HG02943 (cell line): ENCODE measurements at regions not wholly inside any gene's neighbourhood (a gene's known extent, or its start where the extent isn't known, plus 50 kb on each side); places are given as distances from the start of the nearest gene placed in this dataset.

ENCODE experiments used
- ATAC-seq: cut with Tn5 transposase; IDR thresholded peaks from one replicate; pipeline ENCODE4 v1.9.1; 2021; ENCODE audit warnings: mild to moderate bottlenecking, low read depth, moderate library complexity; ENCODE audit not compliant: unreplicated experiment

DNA sequence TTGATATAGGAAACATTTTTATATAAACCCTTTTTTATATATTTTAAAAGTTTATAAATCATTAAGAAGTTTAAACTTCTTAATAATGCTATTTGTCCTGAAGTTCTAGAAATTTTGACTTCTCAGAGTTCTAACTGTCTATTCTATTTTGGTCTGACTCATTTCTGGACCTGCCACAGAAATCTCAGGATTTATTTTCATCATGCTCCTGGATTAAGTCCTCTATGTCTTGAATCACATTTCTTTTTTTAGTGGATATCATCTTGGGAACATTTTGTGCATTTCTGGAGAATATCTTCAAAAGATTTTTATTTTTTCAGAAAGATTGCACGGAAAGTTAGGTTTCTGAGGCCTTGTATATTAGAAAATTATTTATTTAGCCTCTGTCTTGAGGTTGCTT, 289.1 kb downstream of the NDFIP2 start:
- no peak for ATAC-seq

DNA sequence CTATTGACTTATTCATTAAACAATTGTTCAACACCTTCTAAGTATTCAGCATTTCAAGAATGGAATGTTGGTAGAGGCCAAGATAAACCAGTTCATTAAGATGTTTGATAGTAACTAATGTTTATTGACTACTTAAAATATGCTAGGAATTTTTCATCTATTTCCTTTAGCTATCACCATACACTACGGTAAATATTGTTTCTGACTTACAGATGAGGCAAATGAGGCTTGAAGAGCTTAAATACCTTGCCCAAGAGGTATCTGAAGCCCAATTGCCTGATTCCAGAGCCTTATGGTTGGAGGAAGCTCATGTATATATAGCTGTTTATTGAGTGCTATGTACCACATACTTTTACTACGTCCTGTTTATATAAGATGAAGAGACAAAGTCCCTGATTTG, 286.2 kb downstream of the NDFIP2 start:
- no peak for ATAC-seq

- ATAC-seq, result no peak
Observed at GRCh38 chr13:79765331-79765730, 284.4 kb downstream of the NDFIP2 start.

DNA sequence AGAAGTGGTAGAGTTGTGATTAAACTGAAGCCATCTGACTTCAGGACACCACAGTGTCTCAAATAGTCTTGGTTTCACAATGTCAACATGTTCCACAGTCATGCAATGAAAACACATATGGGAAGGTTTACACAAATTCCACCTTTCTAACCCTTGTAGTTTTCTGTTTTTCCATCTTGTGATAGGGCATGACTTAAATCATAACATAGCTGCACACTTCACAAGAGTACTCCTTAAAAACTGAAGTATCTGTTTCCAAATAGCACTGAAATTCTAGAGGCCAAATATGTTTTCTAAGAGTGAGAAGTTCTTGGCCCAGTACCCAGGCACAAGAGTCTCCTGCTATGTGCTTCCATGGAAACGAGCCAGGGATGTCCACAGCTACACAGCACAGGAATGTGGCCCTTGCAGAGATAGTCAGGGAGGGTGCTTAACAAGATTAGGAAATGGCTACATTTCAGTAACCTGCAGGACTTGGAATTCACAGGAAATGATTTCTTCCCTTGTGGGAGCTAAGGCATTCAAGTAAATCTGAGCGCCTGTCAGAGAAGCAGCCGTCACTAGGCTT, 269.1 kb downstream of the NDFIP2 start:
- no peak for ATAC-seq

DNA sequence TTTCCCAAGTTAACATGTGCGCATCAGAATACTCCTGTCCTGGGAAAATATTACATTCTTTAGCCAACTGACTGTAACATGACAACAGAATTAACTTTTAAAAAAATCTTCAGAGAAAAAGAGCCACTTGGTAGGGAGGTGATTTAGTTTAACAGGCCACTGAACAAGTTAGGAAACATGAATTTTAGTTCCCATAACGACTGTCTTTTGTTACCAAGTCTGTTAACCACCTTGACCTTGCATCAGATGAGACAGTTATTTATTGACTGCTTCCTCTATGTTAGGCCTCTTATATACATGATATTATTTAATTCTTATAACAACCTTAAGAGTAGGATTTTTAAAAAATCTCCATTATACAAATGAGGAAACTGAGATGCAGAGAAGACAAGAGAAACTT, 268.6 kb downstream of the NDFIP2 start:
- ATAC-seq, result no peak

DNA sequence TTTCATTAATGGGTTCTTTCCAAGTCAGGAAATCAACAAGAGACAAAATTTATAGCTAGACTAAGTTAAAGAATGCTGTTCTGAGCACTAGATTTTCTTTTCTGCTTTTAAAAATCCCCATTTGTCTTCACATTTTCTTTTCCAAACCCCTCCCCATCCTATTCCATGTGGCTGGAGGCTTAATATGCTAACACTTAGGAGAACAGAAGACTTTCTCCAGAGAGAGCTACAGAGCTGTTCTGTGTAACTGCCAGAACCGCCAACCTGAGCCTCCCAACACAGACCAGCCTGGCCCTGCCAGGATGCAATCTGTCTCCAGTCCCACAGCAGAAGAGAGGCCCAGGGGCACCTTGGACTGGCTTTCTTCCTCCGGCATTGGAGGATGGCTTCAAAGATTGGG, 264.1 kb downstream of the NDFIP2 start:
- ATAC-seq, result no peak

- no peak for ATAC-seq
Observed at GRCh38 chr13:79742923-79743322, 262.0 kb downstream of the NDFIP2 start.

- ATAC-seq, result no peak
Observed at GRCh38 chr13:79740991-79741390, 260.0 kb downstream of the NDFIP2 start.

- ATAC-seq, result no peak
Observed at GRCh38 chr13:79736356-79736755, 255.4 kb downstream of the NDFIP2 start.

DNA sequence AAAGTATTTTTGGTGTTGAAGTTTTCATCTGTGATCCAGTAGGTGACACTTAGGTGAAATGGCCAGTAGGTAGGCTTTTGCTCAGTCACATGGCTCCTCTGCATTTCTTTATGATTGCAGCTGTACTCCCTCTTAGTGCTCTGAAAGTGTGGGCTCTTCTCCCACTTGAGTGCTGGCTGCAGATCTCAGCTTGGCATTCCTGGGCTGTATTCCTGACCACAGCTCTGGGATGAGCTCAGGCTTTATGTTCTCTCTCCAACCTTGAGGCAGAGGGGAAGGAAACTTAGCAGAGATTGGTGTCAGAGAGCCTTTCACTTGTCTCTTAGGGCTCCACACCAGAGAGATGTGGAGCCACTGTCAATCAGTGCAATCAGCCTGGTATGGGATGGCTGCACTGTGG, 254.3 kb downstream of the NDFIP2 start:
- no peak for ATAC-seq

- no peak for ATAC-seq
Observed at GRCh38 chr13:79727086-79727485, 246.1 kb downstream of the NDFIP2 start.

DNA sequence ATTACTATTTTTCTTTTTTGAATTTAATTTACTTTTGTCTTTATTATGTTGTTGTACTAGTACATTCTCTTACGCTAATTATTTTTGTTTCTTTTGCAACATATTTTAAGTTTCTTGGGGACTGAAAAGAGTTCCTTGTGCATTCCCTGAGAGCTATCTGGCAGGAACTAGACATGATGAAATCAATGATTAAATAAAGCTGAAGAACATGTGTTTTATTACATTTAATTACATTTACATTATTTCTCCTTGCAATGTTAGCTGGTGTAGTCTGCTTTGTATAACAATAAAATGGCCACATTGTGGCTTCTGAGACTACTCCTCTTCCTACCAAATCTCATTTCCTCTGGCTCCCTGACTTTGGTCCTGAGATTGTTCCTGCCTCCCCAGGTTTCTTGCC, 244.9 kb downstream of the NDFIP2 start:
- ATAC-seq, result no peak

DNA sequence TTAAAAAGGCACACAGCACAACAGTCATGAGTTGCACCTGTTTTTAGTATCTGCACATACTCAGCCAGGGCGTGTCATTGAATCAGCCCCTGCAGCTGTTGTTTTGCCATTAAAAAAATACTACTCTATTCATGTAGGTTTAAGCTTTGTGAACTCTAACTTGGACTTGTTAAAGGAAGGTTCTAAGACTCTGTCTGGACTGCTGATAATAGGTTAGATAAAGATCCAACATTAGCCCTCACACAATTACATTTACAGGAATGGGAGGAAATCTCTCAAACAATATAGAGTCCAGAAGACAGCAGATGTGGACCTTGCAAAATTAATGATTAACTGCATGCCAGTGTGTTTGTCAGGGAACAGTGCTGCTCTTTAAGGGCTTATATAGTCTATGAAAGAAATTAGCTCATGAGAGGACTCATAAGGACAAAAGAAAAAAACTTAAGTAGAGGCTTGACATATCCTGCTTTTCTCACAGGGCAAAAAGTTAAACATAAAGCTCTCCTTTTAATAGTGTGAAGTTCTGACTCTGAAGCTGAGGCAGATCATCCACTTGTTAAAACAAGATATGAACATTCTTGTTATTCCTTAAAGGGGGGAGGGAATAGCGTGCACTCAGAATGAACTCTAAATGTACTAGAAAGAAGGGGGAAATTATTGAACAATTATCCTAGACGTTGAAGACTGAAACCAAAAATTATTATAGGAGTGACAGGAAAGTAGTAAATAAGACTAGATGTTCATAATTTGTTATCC, 243.6 kb downstream of the NDFIP2 start:
- ATAC-seq, result no peak

- no peak for ATAC-seq
Observed at GRCh38 chr13:79723519-79724024, 242.6 kb downstream of the NDFIP2 start.

DNA sequence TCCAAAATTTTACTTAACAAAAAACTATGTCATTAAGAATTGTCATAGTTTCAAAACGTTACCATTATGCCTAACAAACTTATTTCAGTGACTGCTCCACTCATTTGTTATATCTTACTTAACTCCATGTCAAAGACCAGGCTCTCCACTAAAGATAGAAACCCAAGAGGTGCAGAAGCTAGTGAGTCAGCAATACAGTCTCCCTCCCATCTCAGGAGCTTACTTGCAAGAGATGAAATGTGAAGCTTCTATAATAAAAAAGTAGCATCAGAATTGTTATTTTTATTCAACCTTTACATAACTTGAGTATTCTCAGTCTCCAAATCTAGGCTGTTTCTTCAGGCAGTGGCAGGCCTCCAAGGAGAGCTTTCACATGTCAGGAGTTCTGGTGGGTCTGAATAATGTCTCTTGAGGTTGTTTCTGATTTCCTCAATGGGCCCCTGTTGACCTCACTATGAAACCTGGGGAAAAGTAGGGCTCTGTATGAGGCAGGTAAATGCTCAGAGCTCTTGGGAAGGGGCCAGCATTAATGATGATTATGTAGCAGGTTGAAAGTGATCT, 242.0 kb downstream of the NDFIP2 start:
- no peak for ATAC-seq

DNA sequence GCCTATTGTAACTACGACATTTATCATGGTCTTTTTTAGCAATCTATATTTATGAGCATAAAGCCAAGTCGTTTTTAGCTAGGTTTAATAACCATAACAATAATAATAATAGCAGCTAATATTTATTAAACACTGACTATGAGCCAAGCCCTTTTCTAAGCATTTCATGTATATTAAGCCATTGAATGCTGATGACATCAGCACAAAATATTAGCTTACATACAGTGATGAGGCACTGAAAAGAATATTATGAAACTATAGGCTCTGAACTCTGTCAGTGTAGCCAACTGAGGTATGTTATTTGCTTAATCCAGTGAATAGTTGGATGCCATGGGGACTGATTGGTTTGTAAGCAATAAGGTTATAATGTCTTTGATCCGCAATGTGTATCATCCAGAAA, 235.2 kb downstream of the NDFIP2 start:
- ATAC-seq, result no peak

DNA sequence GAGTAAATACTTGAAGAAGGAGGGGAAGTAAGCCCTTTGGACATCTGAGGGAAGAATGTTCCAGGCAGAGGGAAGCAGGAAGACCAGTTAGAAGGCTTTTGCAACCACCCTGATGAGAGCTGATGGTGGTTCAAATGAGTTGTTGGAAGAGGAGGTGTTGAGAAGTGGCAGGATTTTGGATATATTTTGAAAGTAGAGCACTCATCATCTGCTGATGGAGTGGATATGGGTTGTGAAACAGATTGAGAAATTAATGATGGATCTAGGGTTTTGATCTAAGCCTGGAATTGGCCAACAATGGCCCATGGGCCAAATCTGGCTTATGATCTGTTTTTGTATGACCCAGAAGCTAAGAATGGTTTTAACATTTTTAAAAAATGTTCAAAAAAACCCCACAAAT, 230.7 kb downstream of the NDFIP2 start:
- ATAC-seq, result no peak

DNA sequence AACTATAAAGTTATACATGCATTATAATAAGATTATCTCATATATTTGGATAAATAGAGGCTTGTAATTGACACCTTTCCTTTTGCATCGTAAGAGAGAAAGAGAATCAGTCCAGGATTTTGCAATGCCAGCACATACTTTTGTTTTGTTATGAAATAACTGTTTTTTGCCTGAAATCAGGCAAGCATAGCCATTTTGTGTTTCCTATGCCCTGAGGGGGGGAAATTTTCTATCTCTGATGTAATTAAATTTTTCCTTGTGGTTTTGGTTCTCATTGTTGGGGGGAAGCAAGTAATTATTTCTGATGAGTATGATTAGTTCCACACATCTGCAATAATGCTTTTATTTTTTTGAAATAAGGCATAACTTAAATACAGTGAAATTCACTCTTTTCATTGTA, 229.4 kb downstream of the NDFIP2 start:
- no peak for ATAC-seq

DNA sequence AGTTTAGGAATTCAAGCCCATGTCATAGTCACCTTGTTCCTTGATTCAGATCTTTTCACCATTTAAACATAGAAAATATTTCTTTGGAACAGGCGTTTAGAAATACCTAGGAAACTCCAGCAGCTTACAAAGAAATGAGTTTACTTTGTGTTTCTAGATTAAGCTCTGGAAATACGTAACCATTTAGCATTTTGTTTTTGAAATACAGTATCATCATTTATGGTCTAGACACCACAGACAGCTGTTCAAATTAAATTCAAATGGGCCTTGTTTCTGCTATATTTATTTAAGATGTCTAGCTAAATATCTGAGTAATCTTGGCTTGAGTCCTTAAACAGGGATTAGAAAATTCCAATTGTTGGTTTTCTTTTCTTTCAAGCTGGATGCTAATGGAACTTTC, 228.5 kb downstream of the NDFIP2 start:
- no peak for ATAC-seq

- ATAC-seq, result no peak
Observed at GRCh38 chr13:79703772-79704171, 222.8 kb downstream of the NDFIP2 start.

GRCh38 chr13:79695754-79696153, 214.8 kb downstream of the NDFIP2 start:
- no peak for ATAC-seq

GRCh38 chr13:79692846-79693245, 211.9 kb downstream of the NDFIP2 start:
- no peak for ATAC-seq
